Natural killer cell (primary cell): ENCODE measurements at regions not wholly inside any gene's neighbourhood (a gene's known extent, or its start where the extent isn't known, plus 50 kb on each side); places are given as distances from the start of the nearest gene placed in this dataset.

Source experiments
- ATAC-seq, 3 donors: fragments of 150-1000 bp in 2 of 3; fragments of 200-7000 bp in 1 of 3; cut with Tn5 transposase; 1 replicate in 1 of 3; 2 replicates in 2 of 3; pipeline ENCODE4 v1.10.0; 2021; ENCODE audit warnings: mild to moderate bottlenecking in 2 of 3, moderate library complexity in 2 of 3
- DNase-seq, 2 donors: peaks; one replicate each; pipeline versions ENCODE4 v3.0.0 to v3.0.0-alpha.2; 2013 to 2021; ENCODE audit warnings: mixed read lengths in 1 of 2
- H3K27ac ChIP-seq: one replicate; pipeline ENCODE4 v1.5.1; 2013; ENCODE audit warnings: mild to moderate bottlenecking, low read length
- H3K27me3 ChIP-seq: one replicate; pipeline ENCODE4 v1.6.1; 2013; ENCODE audit warnings: low read length; ENCODE audit not compliant: control insufficient read depth, insufficient read depth
- H3K36me3 ChIP-seq: one replicate; pipeline ENCODE4 v1.6.1; 2013; ENCODE audit warnings: low read length; ENCODE audit not compliant: control insufficient read depth, insufficient read depth
- H3K4me1 ChIP-seq: one replicate; pipeline ENCODE4 v1.6.1; 2013; ENCODE audit warnings: low read length; ENCODE audit not compliant: control insufficient read depth, insufficient read depth
- H3K4me3 ChIP-seq: one replicate; pipeline ENCODE4 v1.5.1; 2013; ENCODE audit warnings: low read length
- H3K9me3 ChIP-seq: one replicate; pipeline ENCODE4 v1.6.1; 2013; ENCODE audit warnings: low read length; ENCODE audit not compliant: control insufficient read depth, insufficient read depth
- H3K27ac Mint-ChIP-seq, 2 donors: one replicate each; pipeline ENCODE4 v1.8.0; 2022; ENCODE audit warnings: mild to moderate bottlenecking in 2 of 2, mixed read lengths in 2 of 2, moderate library complexity in 1 of 2
- H3K27me3 Mint-ChIP-seq, 2 donors: one replicate each; pipeline ENCODE4 v1.8.0; 2022; ENCODE audit warnings: low read depth in 2 of 2, mixed read lengths in 2 of 2
- H3K36me3 Mint-ChIP-seq: one replicate; pipeline ENCODE4 v1.8.0; 2022; ENCODE audit warnings: mixed read lengths
- H3K4me1 Mint-ChIP-seq, 2 donors: one replicate each; pipeline ENCODE4 v1.8.0; 2022; ENCODE audit warnings: mixed read lengths in 2 of 2
- H3K4me3 Mint-ChIP-seq: one replicate; pipeline ENCODE4 v1.8.0; 2022; ENCODE audit warnings: mild to moderate bottlenecking, moderate library complexity, mixed read lengths
- H3K9me3 Mint-ChIP-seq, 2 donors: one replicate each; pipeline ENCODE4 v1.8.0; 2022; ENCODE audit warnings: mixed read lengths in 2 of 2
- WGBS: methylation state at CpG from one replicate; pipeline ENCODE4 v1.1.7; 2013; ENCODE audit warnings: missing lambda C conversion rate; ENCODE audit not compliant: insufficient coverage; 5-methylcytosine and 5-hydroxymethylcytosine counted together
- intact Hi-C: fragments of 100-400 bp; cut with micrococcal nuclease; formaldehyde crosslinking; loops from one replicate; pipeline ENCODE4 v1.14.2; 2022
- TF ChIP-seq, protein P1 (sequence below): fragments of 200-600 bp; IDR thresholded peaks from one replicate; pipeline ENCODE4 v1.8.0; 2022; ENCODE audit warnings: antibody characterized with exemption

GRCh38 chr5:39767916-39768315 is 343.1 kb upstream of the DAB2 start:
- H3K27me3 ChIP-seq: no peaks in the 10 kb centered on the region
- Mint-ChIP-seq H3K27ac (no peak overlapping the region), H3K4me3 (no peak overlapping the region), H3K4me1 (no peaks in the 10 kb centered on the region), H3K36me3 (no peaks in the 10 kb centered on the region), H3K27me3 (peaks cover 6 to 10% of the 10 kb centered on the region in 2 donors), H3K9me3 (no peaks in the 10 kb centered on the region)
- DNase-seq (no peak), ATAC-seq (no peak)
- WGBS: 97% methylated on average over 5 of the region's 5 CpGs
- no peaks in the 10 kb centered on the region for H3K36me3 ChIP-seq
- TF ChIP-seq, protein P1, sequence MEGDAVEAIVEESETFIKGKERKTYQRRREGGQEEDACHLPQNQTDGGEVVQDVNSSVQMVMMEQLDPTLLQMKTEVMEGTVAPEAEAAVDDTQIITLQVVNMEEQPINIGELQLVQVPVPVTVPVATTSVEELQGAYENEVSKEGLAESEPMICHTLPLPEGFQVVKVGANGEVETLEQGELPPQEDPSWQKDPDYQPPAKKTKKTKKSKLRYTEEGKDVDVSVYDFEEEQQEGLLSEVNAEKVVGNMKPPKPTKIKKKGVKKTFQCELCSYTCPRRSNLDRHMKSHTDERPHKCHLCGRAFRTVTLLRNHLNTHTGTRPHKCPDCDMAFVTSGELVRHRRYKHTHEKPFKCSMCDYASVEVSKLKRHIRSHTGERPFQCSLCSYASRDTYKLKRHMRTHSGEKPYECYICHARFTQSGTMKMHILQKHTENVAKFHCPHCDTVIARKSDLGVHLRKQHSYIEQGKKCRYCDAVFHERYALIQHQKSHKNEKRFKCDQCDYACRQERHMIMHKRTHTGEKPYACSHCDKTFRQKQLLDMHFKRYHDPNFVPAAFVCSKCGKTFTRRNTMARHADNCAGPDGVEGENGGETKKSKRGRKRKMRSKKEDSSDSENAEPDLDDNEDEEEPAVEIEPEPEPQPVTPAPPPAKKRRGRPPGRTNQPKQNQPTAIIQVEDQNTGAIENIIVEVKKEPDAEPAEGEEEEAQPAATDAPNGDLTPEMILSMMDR: no peak
- H3K27ac ChIP-seq: no peak overlapping the region
- intact Hi-C loops: no loop called here
- no peaks in the 10 kb centered on the region for H3K4me1 ChIP-seq
- H3K4me3 ChIP-seq: no peak overlapping the region
- H3K9me3 ChIP-seq: no peaks in the 10 kb centered on the region

DNA sequence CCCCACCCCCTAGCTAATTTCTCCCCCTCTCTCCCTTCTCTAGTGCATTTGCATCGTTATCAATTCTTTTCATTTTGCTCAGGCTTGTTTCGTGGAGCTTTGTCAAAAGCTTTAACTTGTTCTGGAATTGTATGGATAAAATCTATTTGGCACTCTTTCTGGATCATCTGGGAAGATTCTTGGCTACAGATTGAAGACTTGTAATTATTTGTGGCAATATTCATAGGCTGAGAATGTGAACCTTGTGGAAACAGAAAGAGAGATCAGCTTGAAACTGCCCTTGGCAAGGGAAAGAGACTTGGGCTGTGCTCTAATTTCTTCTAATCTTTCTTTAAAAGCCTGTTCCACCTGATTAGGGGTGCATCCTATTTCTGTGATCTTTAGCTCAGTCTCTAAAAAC is 340.6 kb upstream of the DAB2 start:
- H3K27ac ChIP-seq: no peak overlapping the region
- TF ChIP-seq, protein P1: no peak
- H3K4me1 Mint-ChIP-seq: no peaks in the 10 kb centered on the region
- H3K27me3 ChIP-seq: no peaks in the 10 kb centered on the region
- no peaks in the 10 kb centered on the region for H3K4me1 ChIP-seq
- intact Hi-C loops: no loop called here
- H3K9me3 Mint-ChIP-seq: no peaks in the 10 kb centered on the region
- no peaks in the 10 kb centered on the region for H3K36me3 ChIP-seq
- H3K27me3 Mint-ChIP-seq: peaks cover 2 to 8% of the 10 kb centered on the region in 2 donors
- no peak overlapping the region for H3K4me3 Mint-ChIP-seq
- no peaks in the 10 kb centered on the region for H3K36me3 Mint-ChIP-seq
- no peaks in the 10 kb centered on the region for H3K9me3 ChIP-seq
- no peak for ATAC-seq
- WGBS: 88% methylated on average over 2 of the region's 2 CpGs
- no peak overlapping the region for H3K4me3 ChIP-seq
- DNase-seq: no peak
- H3K27ac Mint-ChIP-seq: no peak overlapping the region

- Mint-ChIP-seq H3K9me3 (no peaks in the 10 kb centered on the region), H3K27ac (no peak overlapping the region), H3K4me3 (no peak overlapping the region), H3K4me1 (no peaks in the 10 kb centered on the region), H3K27me3 (peaks cover 2 to 11% of the 10 kb centered on the region in 2 donors), H3K36me3 (no peaks in the 10 kb centered on the region)
- Histone ChIP-seq H3K4me3 (no peak overlapping the region), H3K36me3 (no peaks in the 10 kb centered on the region), H3K9me3 (no peaks in the 10 kb centered on the region), H3K27ac (no peak overlapping the region), H3K4me1 (no peaks in the 10 kb centered on the region), H3K27me3 (no peaks in the 10 kb centered on the region)
- intact Hi-C loops: no loop called here
- DNase-seq: no peak
- no peak for ATAC-seq
- TF ChIP-seq, protein P1: no peak
- no CpG with 5 or more reads among the region's 3 CpGs for WGBS
These were observed 338.0 kb upstream of the DAB2 start for GRCh38 chr5:39762761-39763160.

DNA sequence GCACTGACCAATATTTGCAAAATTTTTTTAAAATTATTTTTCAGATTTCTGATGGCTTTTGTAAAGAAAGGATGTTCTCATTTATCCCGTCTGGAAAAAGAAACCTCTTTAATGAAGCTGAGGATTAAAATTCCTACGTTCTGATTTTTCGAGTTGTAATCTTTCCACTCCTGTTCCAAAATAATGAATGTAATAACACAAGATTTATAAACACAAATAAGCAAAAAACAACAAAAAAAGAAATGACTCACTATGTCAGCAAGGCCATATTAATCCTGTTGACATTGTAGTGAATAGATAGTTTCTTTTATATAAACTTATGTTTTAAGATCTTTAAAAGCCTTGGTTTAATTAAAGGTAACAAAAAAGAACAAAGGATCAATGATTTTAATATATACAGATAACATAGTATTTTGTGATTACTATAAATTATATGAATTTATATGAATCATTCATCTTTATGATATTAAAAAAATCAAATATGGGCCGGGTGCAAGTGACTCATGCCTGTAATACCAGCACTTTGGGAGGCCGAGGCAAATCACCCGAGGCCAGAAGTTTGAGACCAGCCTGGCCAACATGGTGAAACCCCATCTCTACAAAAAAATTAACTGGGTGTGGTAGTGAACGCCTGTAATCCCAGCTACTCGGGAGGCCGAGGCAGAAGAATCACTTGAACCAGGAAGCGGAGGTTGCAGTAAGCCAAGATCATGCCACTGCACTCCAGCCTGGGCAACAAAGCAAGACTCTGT is 336.6 kb upstream of the DAB2 start:
- no peak for ATAC-seq
- intact Hi-C loops: no loop called here
- H3K27me3 Mint-ChIP-seq: peaks cover 0 to 11% of the 10 kb centered on the region in 2 donors
- Histone ChIP-seq H3K9me3 (no peaks in the 10 kb centered on the region), H3K27ac (no peak overlapping the region), H3K36me3 (no peaks in the 10 kb centered on the region), H3K27me3 (no peaks in the 10 kb centered on the region), H3K4me1 (no peaks in the 10 kb centered on the region), H3K4me3 (no peak overlapping the region)
- no peaks in the 10 kb centered on the region for H3K36me3 Mint-ChIP-seq
- no peak overlapping the region for H3K4me3 Mint-ChIP-seq
- H3K9me3 Mint-ChIP-seq: no peaks in the 10 kb centered on the region
- 95% methylated on average over 6 of the region's 10 CpGs for WGBS
- no peaks in the 10 kb centered on the region for H3K4me1 Mint-ChIP-seq
- TF ChIP-seq, protein P1: no peak
- no peak overlapping the region for H3K27ac Mint-ChIP-seq
- no peak for DNase-seq
